ENCODE measurements at regions not wholly inside any gene's neighbourhood (a gene's known extent, or its start where the extent isn't known, plus 50 kb on each side); places are given as distances from the start of the nearest gene placed in this dataset.

- ChIA-PET CTCF (no interaction called here), POLR2A (no interaction called here)
- H3K4me3 ChIP-seq (ENCODE audit: low read depth, low read length) = no peak overlapping the region
- no peak for DNase-seq (ENCODE audit: low read depth, low spot score)
- no peak for TF ChIP-seq CTCF (IDR thresholded peaks at IDR 0.05; ENCODE audit: insufficient read depth, low read length, missing control alignments)
These were observed 645.8 kb upstream of the NDST4 start for GRCh38 chr4:115759231-115759630.

- ChIA-PET CTCF (no interaction called here), POLR2A (no interaction called here)
- DNase-seq (ENCODE audit: low read depth, low spot score) = no peak
- H3K4me3 ChIP-seq (ENCODE audit: low read depth, low read length) = no peak overlapping the region
- no peak for TF ChIP-seq CTCF (IDR thresholded peaks at IDR 0.05; ENCODE audit: insufficient read depth, low read length, missing control alignments)
These were observed 636.0 kb upstream of the NDST4 start for GRCh38 chr4:115749404-115749803.

GRCh38 chr4:115740806-115741205 lies 627.4 kb upstream of the NDST4 start:
- no peak overlapping the region for H3K4me3 ChIP-seq (ENCODE audit: low read depth, low read length)
- ChIA-PET POLR2A (no interaction called here), CTCF (no interaction called here)
- no peak for DNase-seq (ENCODE audit: low read depth, low spot score)
- no peak for TF ChIP-seq CTCF (IDR thresholded peaks at IDR 0.05; ENCODE audit: insufficient read depth, low read length, missing control alignments)

GRCh38 chr4:115729739-115730266 lies 616.4 kb upstream of the NDST4 start:
- POLR2A ChIA-PET = no interaction called here
- no peak for TF ChIP-seq CTCF (IDR thresholded peaks at IDR 0.05; ENCODE audit: insufficient read depth, low read length, missing control alignments)
- CTCF ChIA-PET = no interaction called here
- no peak overlapping the region for H3K4me3 ChIP-seq (ENCODE audit: low read depth, low read length)
- DNase-seq (ENCODE audit: low read depth, low spot score) = no peak

- ChIA-PET CTCF (no interaction called here), POLR2A (no interaction called here)
- H3K4me3 ChIP-seq (ENCODE audit: low read depth, low read length) = no peak overlapping the region
- no peak for DNase-seq (ENCODE audit: low read depth, low spot score)
- TF ChIP-seq CTCF (IDR thresholded peaks at IDR 0.05; ENCODE audit: insufficient read depth, low read length, missing control alignments) = no peak
These were observed 610.2 kb upstream of the NDST4 start for GRCh38 chr4:115723621-115724020.

- POLR2A ChIA-PET = no interaction called here
- TF ChIP-seq CTCF (IDR thresholded peaks at IDR 0.05; ENCODE audit: insufficient read depth, low read length, missing control alignments) = no peak
- no peak for DNase-seq (ENCODE audit: low read depth, low spot score)
These were observed 607.2 kb upstream of the NDST4 start for GRCh38 chr4:115720611-115721010.

More at GRCh38 chr4:115720611-115721010, 607.2 kb upstream of the NDST4 start:
- no peak overlapping the region for H3K4me3 ChIP-seq (ENCODE audit: low read depth, low read length)
- CTCF ChIA-PET = no interaction called here

All from AG04449 (cell line).